Stimulated activated CD8-positive, alpha-beta memory T cell treated with anti-CD3 and anti-CD28 coated beads, Interleukin-15, amount 100 ng/mL, for 24 hours (primary cell): ENCODE measurements at regions not wholly inside any gene's neighbourhood (a gene's known extent, or its start where the extent isn't known, plus 50 kb on each side); places are given as distances from the start of the nearest gene placed in this dataset.

Experiments
- DNase-seq: peaks from one replicate; pipeline ENCODE4 v3.0.0-alpha.2; 2020; ENCODE audit warnings: low read depth

DNA sequence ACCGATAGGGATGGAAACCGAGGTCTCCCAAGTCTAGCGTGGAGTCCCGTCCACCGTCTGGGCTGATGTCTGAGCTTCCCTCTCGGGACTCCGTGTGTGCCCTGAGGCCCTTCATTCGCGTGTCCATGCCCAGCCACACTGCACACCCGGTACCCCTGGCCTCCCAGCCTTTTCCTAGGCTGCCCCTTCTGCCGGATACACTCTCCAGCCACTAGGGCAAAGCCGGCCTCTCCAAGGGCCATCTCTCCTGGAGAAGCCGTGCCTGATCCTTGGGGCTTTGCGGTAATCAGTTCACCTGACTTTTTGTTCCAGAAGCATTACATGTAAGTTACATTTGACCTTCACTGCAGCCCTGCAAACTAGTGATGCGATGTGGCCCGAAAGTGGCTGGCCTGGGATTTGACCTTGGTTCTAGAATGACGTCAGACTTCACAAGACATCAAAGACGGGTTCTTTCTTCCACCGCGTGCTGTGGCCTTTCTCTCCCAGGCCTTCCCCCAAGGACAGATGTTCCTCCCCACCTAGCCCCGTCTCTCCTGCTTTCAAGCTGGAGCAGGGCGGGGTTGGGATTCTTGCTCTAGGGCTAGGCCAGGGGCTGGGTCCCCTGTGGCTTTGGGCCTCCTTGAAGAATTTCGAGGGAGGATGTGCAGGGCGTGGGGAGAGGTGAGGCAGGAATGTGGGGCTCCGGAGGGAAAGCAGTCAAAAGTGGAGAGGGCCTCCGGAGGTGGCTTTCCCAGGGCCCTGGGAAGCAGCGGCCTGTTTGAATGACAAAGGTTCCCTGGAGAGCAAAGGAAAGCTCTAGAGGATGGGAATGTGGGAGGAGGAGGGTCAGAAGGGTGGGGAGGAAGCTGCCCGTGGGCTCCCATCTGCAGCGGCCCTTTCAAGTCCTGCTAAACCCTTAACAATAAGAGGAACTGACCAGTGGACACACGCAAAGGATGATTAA lies 49.7 kb upstream of the SLC2A1 start:
- no peak for DNase-seq
